ENCODE measurements at regions not wholly inside any gene's neighbourhood (a gene's known extent, or its start where the extent isn't known, plus 50 kb on each side); places are given as distances from the start of the nearest gene placed in this dataset.

DNA sequence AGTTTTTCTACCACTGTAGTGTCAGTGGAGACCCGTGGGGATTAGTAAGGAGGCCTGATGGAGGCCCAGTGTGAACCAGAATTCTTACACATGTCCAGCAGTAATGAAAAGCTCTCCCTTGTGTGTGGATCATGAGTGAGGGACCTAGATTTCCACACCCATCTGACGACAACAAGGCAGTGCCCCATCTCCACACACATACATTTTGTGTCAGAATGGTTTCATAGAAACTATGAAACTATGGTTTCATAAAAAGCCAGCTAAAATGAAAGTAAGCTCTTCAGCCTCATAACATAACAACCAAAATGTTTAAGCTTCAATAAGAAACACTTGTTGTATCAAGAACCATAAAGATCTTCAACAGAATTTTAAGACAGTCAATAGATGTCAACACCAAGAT lies 884.5 kb upstream of the ADGRL3 start:
- TF ChIP-seq, protein P1, sequence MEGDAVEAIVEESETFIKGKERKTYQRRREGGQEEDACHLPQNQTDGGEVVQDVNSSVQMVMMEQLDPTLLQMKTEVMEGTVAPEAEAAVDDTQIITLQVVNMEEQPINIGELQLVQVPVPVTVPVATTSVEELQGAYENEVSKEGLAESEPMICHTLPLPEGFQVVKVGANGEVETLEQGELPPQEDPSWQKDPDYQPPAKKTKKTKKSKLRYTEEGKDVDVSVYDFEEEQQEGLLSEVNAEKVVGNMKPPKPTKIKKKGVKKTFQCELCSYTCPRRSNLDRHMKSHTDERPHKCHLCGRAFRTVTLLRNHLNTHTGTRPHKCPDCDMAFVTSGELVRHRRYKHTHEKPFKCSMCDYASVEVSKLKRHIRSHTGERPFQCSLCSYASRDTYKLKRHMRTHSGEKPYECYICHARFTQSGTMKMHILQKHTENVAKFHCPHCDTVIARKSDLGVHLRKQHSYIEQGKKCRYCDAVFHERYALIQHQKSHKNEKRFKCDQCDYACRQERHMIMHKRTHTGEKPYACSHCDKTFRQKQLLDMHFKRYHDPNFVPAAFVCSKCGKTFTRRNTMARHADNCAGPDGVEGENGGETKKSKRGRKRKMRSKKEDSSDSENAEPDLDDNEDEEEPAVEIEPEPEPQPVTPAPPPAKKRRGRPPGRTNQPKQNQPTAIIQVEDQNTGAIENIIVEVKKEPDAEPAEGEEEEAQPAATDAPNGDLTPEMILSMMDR (IDR thresholded peaks at IDR 0.05) = no peak
- TF ChIP-seq JUN (CRISPR knock-in tag; IDR thresholded peaks at IDR 0.05) (no peak), CREM (CRISPR knock-in tag; IDR thresholded peaks at IDR 0.05) (no peak), TEAD1 (CRISPR knock-in tag; IDR thresholded peaks at IDR 0.05) (no peak), TP53 (CRISPR knock-in tag; IDR thresholded peaks at IDR 0.05) (no peak), ESRRA (CRISPR knock-in tag; IDR thresholded peaks at IDR 0.05; ENCODE audit: borderline replicate concordance) (no peak), NR3C1 (CRISPR knock-in tag; conservative IDR thresholded peaks at IDR 0.05; ENCODE audit: low read depth) (no peak)
- TF ChIP-seq, protein P2, sequence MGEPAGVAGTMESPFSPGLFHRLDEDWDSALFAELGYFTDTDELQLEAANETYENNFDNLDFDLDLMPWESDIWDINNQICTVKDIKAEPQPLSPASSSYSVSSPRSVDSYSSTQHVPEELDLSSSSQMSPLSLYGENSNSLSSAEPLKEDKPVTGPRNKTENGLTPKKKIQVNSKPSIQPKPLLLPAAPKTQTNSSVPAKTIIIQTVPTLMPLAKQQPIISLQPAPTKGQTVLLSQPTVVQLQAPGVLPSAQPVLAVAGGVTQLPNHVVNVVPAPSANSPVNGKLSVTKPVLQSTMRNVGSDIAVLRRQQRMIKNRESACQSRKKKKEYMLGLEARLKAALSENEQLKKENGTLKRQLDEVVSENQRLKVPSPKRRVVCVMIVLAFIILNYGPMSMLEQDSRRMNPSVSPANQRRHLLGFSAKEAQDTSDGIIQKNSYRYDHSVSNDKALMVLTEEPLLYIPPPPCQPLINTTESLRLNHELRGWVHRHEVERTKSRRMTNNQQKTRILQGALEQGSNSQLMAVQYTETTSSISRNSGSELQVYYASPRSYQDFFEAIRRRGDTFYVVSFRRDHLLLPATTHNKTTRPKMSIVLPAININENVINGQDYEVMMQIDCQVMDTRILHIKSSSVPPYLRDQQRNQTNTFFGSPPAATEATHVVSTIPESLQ (CRISPR knock-in tag; IDR thresholded peaks at IDR 0.05) = no peak
- TF ChIP-seq, protein P3, sequence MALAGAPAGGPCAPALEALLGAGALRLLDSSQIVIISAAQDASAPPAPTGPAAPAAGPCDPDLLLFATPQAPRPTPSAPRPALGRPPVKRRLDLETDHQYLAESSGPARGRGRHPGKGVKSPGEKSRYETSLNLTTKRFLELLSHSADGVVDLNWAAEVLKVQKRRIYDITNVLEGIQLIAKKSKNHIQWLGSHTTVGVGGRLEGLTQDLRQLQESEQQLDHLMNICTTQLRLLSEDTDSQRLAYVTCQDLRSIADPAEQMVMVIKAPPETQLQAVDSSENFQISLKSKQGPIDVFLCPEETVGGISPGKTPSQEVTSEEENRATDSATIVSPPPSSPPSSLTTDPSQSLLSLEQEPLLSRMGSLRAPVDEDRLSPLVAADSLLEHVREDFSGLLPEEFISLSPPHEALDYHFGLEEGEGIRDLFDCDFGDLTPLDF (CRISPR knock-in tag; IDR thresholded peaks at IDR 0.05) = no peak
- TF ChIP-seq, protein P4, sequence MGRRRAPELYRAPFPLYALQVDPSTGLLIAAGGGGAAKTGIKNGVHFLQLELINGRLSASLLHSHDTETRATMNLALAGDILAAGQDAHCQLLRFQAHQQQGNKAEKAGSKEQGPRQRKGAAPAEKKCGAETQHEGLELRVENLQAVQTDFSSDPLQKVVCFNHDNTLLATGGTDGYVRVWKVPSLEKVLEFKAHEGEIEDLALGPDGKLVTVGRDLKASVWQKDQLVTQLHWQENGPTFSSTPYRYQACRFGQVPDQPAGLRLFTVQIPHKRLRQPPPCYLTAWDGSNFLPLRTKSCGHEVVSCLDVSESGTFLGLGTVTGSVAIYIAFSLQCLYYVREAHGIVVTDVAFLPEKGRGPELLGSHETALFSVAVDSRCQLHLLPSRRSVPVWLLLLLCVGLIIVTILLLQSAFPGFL (CRISPR knock-in tag; IDR thresholded peaks at IDR 0.05; ENCODE audit: borderline replicate concordance) = no peak
- TF ChIP-seq, protein P5, sequence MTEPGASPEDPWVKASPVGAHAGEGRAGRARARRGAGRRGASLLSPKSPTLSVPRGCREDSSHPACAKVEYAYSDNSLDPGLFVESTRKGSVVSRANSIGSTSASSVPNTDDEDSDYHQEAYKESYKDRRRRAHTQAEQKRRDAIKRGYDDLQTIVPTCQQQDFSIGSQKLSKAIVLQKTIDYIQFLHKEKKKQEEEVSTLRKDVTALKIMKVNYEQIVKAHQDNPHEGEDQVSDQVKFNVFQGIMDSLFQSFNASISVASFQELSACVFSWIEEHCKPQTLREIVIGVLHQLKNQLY (CRISPR knock-in tag; IDR thresholded peaks at IDR 0.05) = no peak
- TF ChIP-seq, protein P6, sequence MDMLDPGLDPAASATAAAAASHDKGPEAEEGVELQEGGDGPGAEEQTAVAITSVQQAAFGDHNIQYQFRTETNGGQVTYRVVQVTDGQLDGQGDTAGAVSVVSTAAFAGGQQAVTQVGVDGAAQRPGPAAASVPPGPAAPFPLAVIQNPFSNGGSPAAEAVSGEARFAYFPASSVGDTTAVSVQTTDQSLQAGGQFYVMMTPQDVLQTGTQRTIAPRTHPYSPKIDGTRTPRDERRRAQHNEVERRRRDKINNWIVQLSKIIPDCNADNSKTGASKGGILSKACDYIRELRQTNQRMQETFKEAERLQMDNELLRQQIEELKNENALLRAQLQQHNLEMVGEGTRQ (CRISPR knock-in tag; IDR thresholded peaks at IDR 0.05) = no peak

Measured in WTC11 (cell line).